K562 (cell line): ENCODE measurements at regions not wholly inside any gene's neighbourhood (a gene's known extent, or its start where the extent isn't known, plus 50 kb on each side); places are given as distances from the start of the nearest gene placed in this dataset.

Source experiments
- ATAC-seq: fragments of 200-7000 bp; cut with Tn5 transposase; 3 replicates; pipeline ENCODE4 v1.9.1; 2020; ENCODE audit warnings: moderate library complexity
- BruUV-seq: library from RNA; stranded (reverse); fragments of 400-500 nt; replicated peaks from 2 replicates; lab custom pipeline; 2021; lab: Mats Ljungman, UMichigan
- CTCF ChIA-PET: fragments of 300-600 bp; formaldehyde crosslinking; extraction: SDS; loops from one replicate; lab custom pipeline; 2021; ENCODE audit warnings: low intra/inter-chr PET ratio; lab: Yijun Ruan, JAX
- POLR2A ChIA-PET: fragments of 300-600, 350-650 bp; sonication (Branson Sonifier 250); formaldehyde crosslinking; extraction: SDS; loops from one replicate; lab custom pipeline; 2021; ENCODE audit warnings: antibody characterized with exemption, inconsistent platforms; lab: Yijun Ruan, JAX
- DNase-seq, 4 experiments: peaks; one replicate each; pipeline versions ENCODE4 v3.0.0 to v3.0.0-alpha.2; 2011 to 2018; ENCODE audit warnings: low spot score in 3 of 4, mixed read lengths in 3 of 4; ENCODE audit errors: extremely low read depth in 1 of 4
- FAIRE-seq: peaks from 2 replicates; lab custom pipeline; 2011; peaks lifted over from hg19 to GRCh38; lab: Jason Lieb, UNC
- H2AFZ ChIP-seq: 2 replicates; pipeline ENCODE4 v1.6.0; 2011; ENCODE audit warnings: low read depth, low read length, control low read depth, inconsistent platforms
- H3K27ac ChIP-seq: fragments of 200-600 bp; 3 replicates; pipeline ENCODE4 v1.8.0; 2011; ENCODE audit warnings: low read depth, mild to moderate bottlenecking, control low read depth, inconsistent platforms, low read length, moderate library complexity, mixed read lengths; ENCODE audit errors: extremely low read depth
- H3K27me3 ChIP-seq, 2 experiments: fragments of 300-600 bp in 1 of 2; 2 replicates in 1 of 2; 3 replicates in 1 of 2; pipeline versions ENCODE4 v1.6.0 to v1.8.0; 2011; ENCODE audit warnings: inconsistent platforms in 2 of 2, low read length in 2 of 2, mild to moderate bottlenecking in 1 of 2, mixed read lengths in 1 of 2, moderate library complexity in 1 of 2; ENCODE audit not compliant: control insufficient read depth in 2 of 2, insufficient read depth in 2 of 2
- H3K36me3 ChIP-seq: fragments of 300-600 bp; 3 replicates; pipeline ENCODE4 v1.8.0; 2011; ENCODE audit warnings: mild to moderate bottlenecking, low read length, inconsistent platforms; ENCODE audit not compliant: control insufficient read depth, insufficient read depth
- H3K4me1 ChIP-seq, 2 experiments: fragments of 200-600 bp in 1 of 2; replicated peaks in 1 of 2; 2 replicates in 1 of 2; 3 replicates in 1 of 2; pipeline versions ENCODE4 v1.5.1 to v1.8.0; 2011; ENCODE audit warnings: inconsistent platforms in 2 of 2, low read length in 2 of 2, mild to moderate bottlenecking in 1 of 2, mixed read lengths in 1 of 2, moderate library complexity in 1 of 2; ENCODE audit not compliant: control insufficient read depth in 2 of 2, insufficient read depth in 2 of 2
- H3K4me2 ChIP-seq: 2 replicates; pipeline ENCODE4 v1.6.1; 2011; ENCODE audit warnings: low read length, control low read depth, inconsistent platforms, mixed read lengths; ENCODE audit not compliant: insufficient read depth
- H3K4me3 ChIP-seq: fragments of 200-600 bp; sonication (generic), shearing (Covaris generic); 2 replicates; pipeline ENCODE4 v1.5.1; 2016; ENCODE audit warnings: control low read depth, inconsistent platforms
- H3K79me2 ChIP-seq: fragments of 200-600 bp; 3 replicates; pipeline ENCODE4 v1.8.0; 2011; ENCODE audit warnings: low read length, inconsistent platforms; ENCODE audit not compliant: control insufficient read depth, insufficient read depth
- H3K9ac ChIP-seq, 2 experiments: 2 replicates each; pipeline versions ENCODE4 v1.6.0 to v1.6.1; 2011; ENCODE audit warnings: low read depth in 2 of 2, low read length in 2 of 2, control low read depth in 1 of 2, inconsistent platforms in 1 of 2, mild to moderate bottlenecking in 1 of 2, mixed read lengths in 1 of 2; ENCODE audit not compliant: insufficient read depth in 1 of 2
- H3K9me1 ChIP-seq: one replicate; pipeline ENCODE4 v1.6.0; 2011; ENCODE audit warnings: inconsistent platforms, mild to moderate bottlenecking, low read length, moderate library complexity; ENCODE audit not compliant: control insufficient read depth, insufficient read depth
- H3K9me3 ChIP-seq: replicated peaks from 2 replicates; pipeline ENCODE4 v1.5.1; 2011; ENCODE audit warnings: low read depth, low read length, inconsistent platforms; ENCODE audit not compliant: control insufficient read depth, insufficient read depth
- H4K20me1 ChIP-seq: replicated peaks from 2 replicates; pipeline ENCODE4 v1.6.1; 2011; ENCODE audit warnings: low read length, inconsistent platforms, mixed read lengths; ENCODE audit not compliant: control insufficient read depth, insufficient read depth
- ARID1B ChIP-seq: fragments of 450-650 bp; IDR thresholded peaks from 2 replicates; pipeline ENCODE4 v1.6.1; 2016; ENCODE audit warnings: antibody characterized with exemption, mild to moderate bottlenecking, inconsistent platforms
- DEAF1 ChIP-seq: fragments of 450-650 bp; formaldehyde crosslinking; IDR thresholded peaks from 2 replicates; pipeline ENCODE4 v1.4.0; 2020; ENCODE audit warnings: mild to moderate bottlenecking, moderate library complexity
- E2F6 ChIP-seq, 2 experiments: IDR thresholded peaks; 2 replicates each; pipeline ENCODE4 v1.6.1; 2011; ENCODE audit warnings: borderline replicate concordance in 1 of 2, control low read depth in 1 of 2, low read depth in 1 of 2, low read length in 1 of 2, mild to moderate bottlenecking in 1 of 2, mixed read lengths in 1 of 2, moderate library complexity in 1 of 2; ENCODE audit not compliant: insufficient read depth in 1 of 2, insufficient read length in 1 of 2, poor library complexity in 1 of 2, severe bottlenecking in 1 of 2; ENCODE audit errors: extremely low read depth in 1 of 2
- FOXP1 ChIP-seq: sonication (generic); formaldehyde crosslinking; IDR thresholded peaks from 2 replicates; pipeline ENCODE4 v1.8.0; 2022; ENCODE audit warnings: mild to moderate bottlenecking, missing genetic modification reagents
- FUS ChIP-seq: fragments of 200-400 bp; formaldehyde crosslinking; optimal IDR thresholded peaks from 2 replicates; pipeline ENCODE3; 2017; ENCODE audit warnings: low read depth, low read length
- HLTF ChIP-seq: fragments of 450-650 bp; IDR thresholded peaks from 2 replicates; pipeline ENCODE4 v1.6.1; 2016
- HNRNPL ChIP-seq: fragments of 200-400 bp; formaldehyde crosslinking; IDR thresholded peaks from 2 replicates; pipeline ENCODE4 v1.6.1; 2017; ENCODE audit warnings: low read depth, mild to moderate bottlenecking, low read length
- NFE2L1 ChIP-seq: fragments of 450-650 bp; IDR thresholded peaks from 2 replicates; pipeline ENCODE4 v1.6.1; 2016; ENCODE audit warnings: missing genetic modification characterization, low read depth, mild to moderate bottlenecking, missing compliant biosample characterization, moderate library complexity, borderline replicate concordance
- ZNF24 ChIP-seq: fragments of 450-650 bp; IDR thresholded peaks from 2 replicates; pipeline ENCODE4 v1.6.1; 2016
- ZNF77 ChIP-seq: fragments of 250-450 bp; sonication (Bioruptor Pico); IDR thresholded peaks from 2 replicates; pipeline ENCODE4 v1.5.0; 2020
- WGBS: fragments of 100-300 bp; shearing (Covaris generic); methylation state at CpG from one replicate; pipeline ENCODE4 v1.1.6; 2016; ENCODE audit warnings: low coverage, mixed read lengths; ENCODE audit not compliant: insufficient coverage; ENCODE audit errors: missing lambda C conversion rate; 5-methylcytosine and 5-hydroxymethylcytosine counted together
- in situ Hi-C: fragments of 300-500 bp; cut with MboI; formaldehyde crosslinking; loops from 4 replicates; pipeline ENCODE4 v1.15.0; 2018; ENCODE audit warnings: inconsistent platforms, mixed read lengths
- intact Hi-C: fragments of 100-400 bp; cut with micrococcal nuclease; formaldehyde crosslinking; loops from 2 replicates; pipeline ENCODE4 v1.14.2; 2022
- TF ChIP-seq, protein P1 (sequence below): sonication (generic); formaldehyde crosslinking; IDR thresholded peaks from 2 replicates; pipeline ENCODE4 v1.8.0; 2023; ENCODE audit warnings: mild to moderate bottlenecking, missing genetic modification reagents
- TF ChIP-seq, protein P2 (sequence below): fragments of 450-650 bp; formaldehyde crosslinking; IDR thresholded peaks from 2 replicates; pipeline ENCODE4 v1.4.0; 2020; ENCODE audit warnings: mild to moderate bottlenecking, mixed read lengths

- no TSS peak for BruUV-seq
- ATAC-seq, result no peak
- H4K20me1 ChIP-seq, result no peaks in the 10 kb centered on the region
These were observed 280.1 kb downstream of the PCDH20 start for GRCh38 chr13:61135583-61135982.

More at GRCh38 chr13:61135583-61135982, 280.1 kb downstream of the PCDH20 start:
- CTCF ChIA-PET, result no interaction called here
- no peaks in the 10 kb centered on the region for H3K27me3 ChIP-seq
- H3K4me1 ChIP-seq, result no peaks in the 10 kb centered on the region
- in situ Hi-C loops, result no loop called here
- DNase-seq (no peak), FAIRE-seq (no peak)
- H3K4me2 ChIP-seq, result no peak overlapping the region
- no peaks in the 10 kb centered on the region for H3K79me2 ChIP-seq
- no peaks in the 10 kb centered on the region for H3K36me3 ChIP-seq
- no peaks in the 10 kb centered on the region for H3K9me1 ChIP-seq
- POLR2A ChIA-PET, result no interaction called here
- no peak overlapping the region for H3K27ac ChIP-seq
- no peak overlapping the region for H3K9ac ChIP-seq
- intact Hi-C loops, result no loop called here
- TF ChIP-seq DEAF1 (no peak), E2F6 (IDR thresholded peaks at IDR 0.05; ENCODE audit: borderline replicate concordance in 1 of 2, extremely low read depth in 1 of 2, insufficient read depth in 1 of 2, insufficient read length in 1 of 2, low read depth in 1 of 2, low read length in 1 of 2, poor library complexity in 1 of 2, severe bottlenecking in 1 of 2) (no peak), HNRNPL (no peak), FUS (no peak), ARID1B (no peak), NFE2L1 (no peak), ZNF24 (no peak), HLTF (no peak), ZNF77 (no peak), FOXP1 (CRISPR knock-in tag) (no peak)
- TF ChIP-seq, protein P1, sequence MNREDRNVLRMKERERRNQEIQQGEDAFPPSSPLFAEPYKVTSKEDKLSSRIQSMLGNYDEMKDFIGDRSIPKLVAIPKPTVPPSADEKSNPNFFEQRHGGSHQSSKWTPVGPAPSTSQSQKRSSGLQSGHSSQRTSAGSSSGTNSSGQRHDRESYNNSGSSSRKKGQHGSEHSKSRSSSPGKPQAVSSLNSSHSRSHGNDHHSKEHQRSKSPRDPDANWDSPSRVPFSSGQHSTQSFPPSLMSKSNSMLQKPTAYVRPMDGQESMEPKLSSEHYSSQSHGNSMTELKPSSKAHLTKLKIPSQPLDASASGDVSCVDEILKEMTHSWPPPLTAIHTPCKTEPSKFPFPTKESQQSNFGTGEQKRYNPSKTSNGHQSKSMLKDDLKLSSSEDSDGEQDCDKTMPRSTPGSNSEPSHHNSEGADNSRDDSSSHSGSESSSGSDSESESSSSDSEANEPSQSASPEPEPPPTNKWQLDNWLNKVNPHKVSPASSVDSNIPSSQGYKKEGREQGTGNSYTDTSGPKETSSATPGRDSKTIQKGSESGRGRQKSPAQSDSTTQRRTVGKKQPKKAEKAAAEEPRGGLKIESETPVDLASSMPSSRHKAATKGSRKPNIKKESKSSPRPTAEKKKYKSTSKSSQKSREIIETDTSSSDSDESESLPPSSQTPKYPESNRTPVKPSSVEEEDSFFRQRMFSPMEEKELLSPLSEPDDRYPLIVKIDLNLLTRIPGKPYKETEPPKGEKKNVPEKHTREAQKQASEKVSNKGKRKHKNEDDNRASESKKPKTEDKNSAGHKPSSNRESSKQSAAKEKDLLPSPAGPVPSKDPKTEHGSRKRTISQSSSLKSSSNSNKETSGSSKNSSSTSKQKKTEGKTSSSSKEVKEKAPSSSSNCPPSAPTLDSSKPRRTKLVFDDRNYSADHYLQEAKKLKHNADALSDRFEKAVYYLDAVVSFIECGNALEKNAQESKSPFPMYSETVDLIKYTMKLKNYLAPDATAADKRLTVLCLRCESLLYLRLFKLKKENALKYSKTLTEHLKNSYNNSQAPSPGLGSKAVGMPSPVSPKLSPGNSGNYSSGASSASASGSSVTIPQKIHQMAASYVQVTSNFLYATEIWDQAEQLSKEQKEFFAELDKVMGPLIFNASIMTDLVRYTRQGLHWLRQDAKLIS (CRISPR knock-in tag), result no peak
- TF ChIP-seq, protein P2, sequence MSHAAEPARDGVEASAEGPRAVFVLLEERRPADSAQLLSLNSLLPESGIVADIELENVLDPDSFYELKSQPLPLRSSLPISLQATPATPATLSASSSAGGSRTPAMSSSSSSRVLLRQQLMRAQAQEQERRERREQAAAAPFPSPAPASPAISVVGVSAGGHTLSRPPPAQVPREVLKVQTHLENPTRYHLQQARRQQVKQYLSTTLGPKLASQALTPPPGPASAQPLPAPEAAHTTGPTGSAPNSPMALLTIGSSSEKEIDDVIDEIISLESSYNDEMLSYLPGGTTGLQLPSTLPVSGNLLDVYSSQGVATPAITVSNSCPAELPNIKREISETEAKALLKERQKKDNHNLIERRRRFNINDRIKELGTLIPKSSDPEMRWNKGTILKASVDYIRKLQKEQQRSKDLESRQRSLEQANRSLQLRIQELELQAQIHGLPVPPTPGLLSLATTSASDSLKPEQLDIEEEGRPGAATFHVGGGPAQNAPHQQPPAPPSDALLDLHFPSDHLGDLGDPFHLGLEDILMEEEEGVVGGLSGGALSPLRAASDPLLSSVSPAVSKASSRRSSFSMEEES (CRISPR knock-in tag), result no peak
- TF ChIP-seq, all 486 proteins: peak for 0
- H2AFZ ChIP-seq, result no peak overlapping the region
- no peaks in the 10 kb centered on the region for H3K9me3 ChIP-seq
- H3K4me3 ChIP-seq, result no peak overlapping the region
- 0% methylated on average over 2 of the region's 2 CpGs for WGBS
